NAMALWA (cell line): ENCODE measurements at regions not wholly inside any gene's neighbourhood (a gene's known extent, or its start where the extent isn't known, plus 50 kb on each side); places are given as distances from the start of the nearest gene placed in this dataset.
"Not testable (repeated sequence)": the region's sequence is repeated elsewhere in the genome, so short reads cannot be mapped to it uniquely, and the experiment has no call there.

Experiments
- DNase-seq: peaks from one replicate; pipeline ENCODE4 v3.0.0-alpha.2; 2015; ENCODE audit warnings: low spot score

- no peak for DNase-seq
Measured at GRCh38 chr2:209181984-209182383, 241.9 kb upstream of the MAP2 start.

GRCh38 chr2:209186886-209187285 is 237.0 kb upstream of the MAP2 start:
- DNase-seq, result not testable (repeated sequence)

GRCh38 chr2:209189893-209190292 is 234.0 kb upstream of the MAP2 start:
- DNase-seq, result no peak

- DNase-seq, result no peak
Measured at GRCh38 chr2:209191139-209191538, 232.7 kb upstream of the MAP2 start.

GRCh38 chr2:209194717-209195116 is 229.1 kb upstream of the MAP2 start:
- DNase-seq, result no peak

GRCh38 chr2:209208211-209208610 is 215.6 kb upstream of the MAP2 start:
- DNase-seq, result peak; percentile 51

GRCh38 chr2:209209943-209210342 is 213.9 kb upstream of the MAP2 start:
- DNase-seq, result no peak

- no peak for DNase-seq
Measured at GRCh38 chr2:209230560-209230959, 193.3 kb upstream of the MAP2 start.

GRCh38 chr2:209236377-209236776 is 187.5 kb upstream of the MAP2 start:
- DNase-seq, result no peak

- DNase-seq, result no peak
Measured at GRCh38 chr2:209238765-209239584, 184.9 kb upstream of the MAP2 start.

- no peak for DNase-seq
Measured at GRCh38 chr2:209239585-209239938, 184.3 kb upstream of the MAP2 start.

GRCh38 chr2:209240204-209240603 is 183.6 kb upstream of the MAP2 start:
- no peak for DNase-seq

- peak; percentile 3 for DNase-seq
Measured at GRCh38 chr2:209253544-209253943, 170.3 kb upstream of the MAP2 start.

- DNase-seq, result no peak
Measured at GRCh38 chr2:209259767-209260166, 164.1 kb upstream of the MAP2 start.

GRCh38 chr2:209260281-209260680 is 163.6 kb upstream of the MAP2 start:
- DNase-seq, result no peak

GRCh38 chr2:209261366-209262053 is 162.3 kb upstream of the MAP2 start:
- not testable (repeated sequence) for DNase-seq

- no peak for DNase-seq
Measured at GRCh38 chr2:209269024-209269423, 154.8 kb upstream of the MAP2 start.

- DNase-seq, result no peak
Measured at GRCh38 chr2:209276000-209276399, 147.8 kb upstream of the MAP2 start.

GRCh38 chr2:209277444-209277843 is 146.4 kb upstream of the MAP2 start:
- DNase-seq, result no peak

- DNase-seq, result no peak
Measured at GRCh38 chr2:209298601-209299000, 125.2 kb upstream of the MAP2 start.

- DNase-seq, result not testable (repeated sequence)
Measured at GRCh38 chr2:209299478-209299877, 124.4 kb upstream of the MAP2 start.

GRCh38 chr2:209300766-209301165 is 123.1 kb upstream of the MAP2 start:
- DNase-seq, result not testable (repeated sequence)

- DNase-seq, result no peak
Measured at GRCh38 chr2:209305026-209305425, 118.8 kb upstream of the MAP2 start.
